ENCODE measurements at regions not wholly inside any gene's neighbourhood (a gene's known extent, or its start where the extent isn't known, plus 50 kb on each side); places are given as distances from the start of the nearest gene placed in this dataset.

- no peaks in the 10 kb centered on the region for H3K9me3 ChIP-seq
- no peak overlapping the region for H3K4me3 ChIP-seq
- WGBS, result 85% methylated on average over 4 of the region's 4 CpGs
- no peaks in the 10 kb centered on the region for H3K36me3 ChIP-seq
- no peak for DNase-seq (ENCODE audit: low spot score)
- TF ChIP-seq CTCF (IDR thresholded peaks at IDR 0.05), result no peak
- no peak for TF ChIP-seq POLR2AphosphoS5 (IDR thresholded peaks at IDR 0.05)
- no peak for TF ChIP-seq POLR2A (IDR thresholded peaks at IDR 0.05)
- no peaks in the 10 kb centered on the region for H3K27me3 ChIP-seq (replicated peaks; ENCODE audit: insufficient read depth)
- no peaks in the 10 kb centered on the region for H3K4me1 ChIP-seq (replicated peaks)
- intact Hi-C loops (cut with DNase I), result no loop called here
- H3K27ac ChIP-seq, result no peak overlapping the region
These were observed 532.4 kb upstream of the ITGA1 start for GRCh38 chr5:52255308-52255707.

GRCh38 chr5:52262844-52263243 lies 524.9 kb upstream of the ITGA1 start:
- no peak for DNase-seq (ENCODE audit: low spot score)
- intact Hi-C loops (cut with DNase I), result no loop called here
- Histone ChIP-seq H3K4me3 (no peak overlapping the region), H3K27me3 (replicated peaks; ENCODE audit: insufficient read depth) (no peaks in the 10 kb centered on the region), H3K36me3 (no peaks in the 10 kb centered on the region), H3K27ac (no peak overlapping the region), H3K9me3 (no peaks in the 10 kb centered on the region), H3K4me1 (replicated peaks) (no peaks in the 10 kb centered on the region)
- TF ChIP-seq POLR2AphosphoS5 (IDR thresholded peaks at IDR 0.05) (no peak), POLR2A (IDR thresholded peaks at IDR 0.05) (no peak), CTCF (IDR thresholded peaks at IDR 0.05) (no peak)
- 60% methylated on average over 3 of the region's 3 CpGs for WGBS

- no peaks in the 10 kb centered on the region for H3K36me3 ChIP-seq
- intact Hi-C loops (cut with DNase I), result no loop called here
- no peaks in the 10 kb centered on the region for H3K9me3 ChIP-seq
- no peak overlapping the region for H3K27ac ChIP-seq
- TF ChIP-seq POLR2A (IDR thresholded peaks at IDR 0.05) (no peak), POLR2AphosphoS5 (IDR thresholded peaks at IDR 0.05) (no peak), CTCF (IDR thresholded peaks at IDR 0.05) (no peak)
- H3K4me1 ChIP-seq (replicated peaks), result no peaks in the 10 kb centered on the region
- H3K4me3 ChIP-seq, result no peak overlapping the region
- H3K27me3 ChIP-seq (replicated peaks; ENCODE audit: insufficient read depth), result no peaks in the 10 kb centered on the region
- DNase-seq (ENCODE audit: low spot score), result no peak
- WGBS, result 36% methylated on average over 1 of the region's 1 CpG
These were observed 518.3 kb upstream of the ITGA1 start for GRCh38 chr5:52269401-52269800.

- intact Hi-C loops (cut with DNase I), result no loop called here
- H3K36me3 ChIP-seq, result no peaks in the 10 kb centered on the region
- DNase-seq (ENCODE audit: low spot score), result no peak
- no peaks in the 10 kb centered on the region for H3K9me3 ChIP-seq
- H3K27ac ChIP-seq, result no peak overlapping the region
- no peaks in the 10 kb centered on the region for H3K4me1 ChIP-seq (replicated peaks)
- no peaks in the 10 kb centered on the region for H3K27me3 ChIP-seq (replicated peaks; ENCODE audit: insufficient read depth)
- 54% methylated on average over 4 of the region's 4 CpGs for WGBS
- TF ChIP-seq POLR2A (IDR thresholded peaks at IDR 0.05), result no peak
- TF ChIP-seq CTCF (IDR thresholded peaks at IDR 0.05), result no peak
- no peak for TF ChIP-seq POLR2AphosphoS5 (IDR thresholded peaks at IDR 0.05)
- no peak overlapping the region for H3K4me3 ChIP-seq
These were observed 517.9 kb upstream of the ITGA1 start for GRCh38 chr5:52269859-52270258.

DNA sequence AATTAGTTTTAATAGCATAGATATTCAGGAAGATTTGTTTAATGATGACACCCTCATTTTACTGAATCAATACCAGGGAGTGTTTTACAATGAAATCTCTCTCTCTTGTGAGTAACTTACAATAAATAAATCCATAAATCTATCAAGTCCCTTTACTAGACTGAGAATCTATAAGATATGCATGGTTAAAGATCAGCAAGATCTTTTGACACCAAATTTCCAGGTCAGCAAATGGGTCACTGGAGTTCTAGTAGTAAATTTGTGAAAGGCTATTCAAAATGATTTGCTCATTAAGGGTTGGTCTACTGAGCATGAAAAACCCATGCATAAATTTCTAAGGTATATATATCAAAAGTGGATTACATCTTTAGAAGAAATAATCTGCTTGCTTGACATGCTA lies 512.1 kb upstream of the ITGA1 start:
- Histone ChIP-seq H3K4me3 (no peak overlapping the region), H3K36me3 (no peaks in the 10 kb centered on the region), H3K4me1 (replicated peaks) (no peaks in the 10 kb centered on the region), H3K9me3 (no peaks in the 10 kb centered on the region), H3K27ac (no peak overlapping the region), H3K27me3 (replicated peaks; ENCODE audit: insufficient read depth) (no peaks in the 10 kb centered on the region)
- intact Hi-C loops (cut with DNase I), result no loop called here
- DNase-seq (ENCODE audit: low spot score), result no peak
- TF ChIP-seq POLR2A (IDR thresholded peaks at IDR 0.05) (no peak), POLR2AphosphoS5 (IDR thresholded peaks at IDR 0.05) (no peak), CTCF (IDR thresholded peaks at IDR 0.05) (no peak)

Measured in prostate gland (tissue), 2 donors.